ENCODE measurements at regions not wholly inside any gene's neighbourhood (a gene's known extent, or its start where the extent isn't known, plus 50 kb on each side); places are given as distances from the start of the nearest gene placed in this dataset.

DNA sequence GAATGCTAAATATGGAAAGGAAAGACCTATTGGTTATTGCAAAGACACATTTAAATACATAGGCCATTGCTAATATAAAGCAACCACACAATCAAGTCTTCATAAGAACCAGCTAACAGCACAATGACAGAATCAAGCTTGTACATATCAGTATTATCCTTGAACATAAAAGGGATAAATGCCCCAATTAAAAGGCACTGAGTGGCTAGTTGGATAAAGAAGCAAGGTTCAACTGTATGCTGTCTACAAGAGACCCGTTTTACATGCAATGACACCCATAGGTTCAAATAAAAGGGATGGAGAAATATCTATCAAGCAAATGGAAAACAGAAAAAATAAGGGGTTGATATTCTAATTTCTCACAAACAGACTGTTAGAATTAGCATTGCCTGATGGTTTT, 706.1 kb downstream of the EPHA3 start:
- TF ChIP-seq, protein P1, sequence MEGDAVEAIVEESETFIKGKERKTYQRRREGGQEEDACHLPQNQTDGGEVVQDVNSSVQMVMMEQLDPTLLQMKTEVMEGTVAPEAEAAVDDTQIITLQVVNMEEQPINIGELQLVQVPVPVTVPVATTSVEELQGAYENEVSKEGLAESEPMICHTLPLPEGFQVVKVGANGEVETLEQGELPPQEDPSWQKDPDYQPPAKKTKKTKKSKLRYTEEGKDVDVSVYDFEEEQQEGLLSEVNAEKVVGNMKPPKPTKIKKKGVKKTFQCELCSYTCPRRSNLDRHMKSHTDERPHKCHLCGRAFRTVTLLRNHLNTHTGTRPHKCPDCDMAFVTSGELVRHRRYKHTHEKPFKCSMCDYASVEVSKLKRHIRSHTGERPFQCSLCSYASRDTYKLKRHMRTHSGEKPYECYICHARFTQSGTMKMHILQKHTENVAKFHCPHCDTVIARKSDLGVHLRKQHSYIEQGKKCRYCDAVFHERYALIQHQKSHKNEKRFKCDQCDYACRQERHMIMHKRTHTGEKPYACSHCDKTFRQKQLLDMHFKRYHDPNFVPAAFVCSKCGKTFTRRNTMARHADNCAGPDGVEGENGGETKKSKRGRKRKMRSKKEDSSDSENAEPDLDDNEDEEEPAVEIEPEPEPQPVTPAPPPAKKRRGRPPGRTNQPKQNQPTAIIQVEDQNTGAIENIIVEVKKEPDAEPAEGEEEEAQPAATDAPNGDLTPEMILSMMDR (IDR thresholded peaks at IDR 0.05): no peak
- no peak for TF ChIP-seq EP300 (IDR thresholded peaks at IDR 0.05)
